GM12865 (cell line): ENCODE measurements at regions not wholly inside any gene's neighbourhood (a gene's known extent, or its start where the extent isn't known, plus 50 kb on each side); places are given as distances from the start of the nearest gene placed in this dataset.

Experiments used
- DNase-seq: peaks from one replicate; pipeline ENCODE4 v3.0.0; 2010; ENCODE audit warnings: low read depth
- H3K4me3 ChIP-seq: 2 replicates; pipeline ENCODE4 v1.5.1; 2011; ENCODE audit warnings: mild to moderate bottlenecking, low read depth, low read length, control low read depth
- CTCF ChIP-seq: IDR thresholded peaks from 2 replicates; pipeline ENCODE4 v1.5.1; 2011; ENCODE audit warnings: low read length, control low read depth, low read depth, inconsistent platforms; ENCODE audit not compliant: insufficient read depth; ENCODE audit errors: missing control alignments

DNA sequence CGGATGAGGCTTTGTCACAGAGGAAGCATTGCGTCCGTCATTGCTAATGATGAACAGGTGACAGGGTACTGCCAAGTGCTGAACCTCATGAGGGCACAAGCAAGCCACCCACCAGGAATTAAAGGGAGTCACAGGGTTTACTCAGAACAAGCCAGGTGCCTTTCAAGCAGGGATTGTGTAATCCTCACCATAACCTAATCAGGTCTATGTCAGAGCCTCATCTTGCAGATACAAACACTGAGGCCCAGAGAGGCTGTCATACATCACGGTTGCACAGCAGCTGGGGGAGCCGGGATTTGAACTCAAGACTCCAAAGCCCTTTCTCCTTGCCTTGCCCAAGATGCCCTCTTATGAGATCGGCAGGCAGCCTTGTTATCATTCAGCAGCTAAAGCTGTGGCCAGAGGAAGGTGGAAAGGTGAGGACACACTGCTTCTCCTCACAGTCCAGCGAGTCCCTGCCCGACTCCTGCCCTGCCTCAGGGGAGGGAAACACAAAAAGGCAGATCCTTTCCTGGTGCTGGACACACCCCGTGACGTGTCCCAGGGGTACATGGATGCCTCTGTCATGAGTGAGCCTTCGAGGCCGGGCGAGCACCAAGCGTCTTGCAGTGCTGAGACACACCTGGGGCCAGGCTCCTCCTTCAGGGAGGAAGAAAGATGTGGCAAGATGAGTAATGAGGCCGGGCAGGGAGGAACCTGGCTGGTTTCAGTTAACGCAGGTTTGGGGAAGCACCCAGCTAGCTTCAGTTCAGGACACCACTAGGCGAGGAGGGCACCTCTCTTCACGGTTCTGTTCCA is 214.9 kb downstream of the LY86 start:
- no peak for TF ChIP-seq CTCF
- no peak overlapping the region for H3K4me3 ChIP-seq
- peak; percentile 85 for DNase-seq

DNA sequence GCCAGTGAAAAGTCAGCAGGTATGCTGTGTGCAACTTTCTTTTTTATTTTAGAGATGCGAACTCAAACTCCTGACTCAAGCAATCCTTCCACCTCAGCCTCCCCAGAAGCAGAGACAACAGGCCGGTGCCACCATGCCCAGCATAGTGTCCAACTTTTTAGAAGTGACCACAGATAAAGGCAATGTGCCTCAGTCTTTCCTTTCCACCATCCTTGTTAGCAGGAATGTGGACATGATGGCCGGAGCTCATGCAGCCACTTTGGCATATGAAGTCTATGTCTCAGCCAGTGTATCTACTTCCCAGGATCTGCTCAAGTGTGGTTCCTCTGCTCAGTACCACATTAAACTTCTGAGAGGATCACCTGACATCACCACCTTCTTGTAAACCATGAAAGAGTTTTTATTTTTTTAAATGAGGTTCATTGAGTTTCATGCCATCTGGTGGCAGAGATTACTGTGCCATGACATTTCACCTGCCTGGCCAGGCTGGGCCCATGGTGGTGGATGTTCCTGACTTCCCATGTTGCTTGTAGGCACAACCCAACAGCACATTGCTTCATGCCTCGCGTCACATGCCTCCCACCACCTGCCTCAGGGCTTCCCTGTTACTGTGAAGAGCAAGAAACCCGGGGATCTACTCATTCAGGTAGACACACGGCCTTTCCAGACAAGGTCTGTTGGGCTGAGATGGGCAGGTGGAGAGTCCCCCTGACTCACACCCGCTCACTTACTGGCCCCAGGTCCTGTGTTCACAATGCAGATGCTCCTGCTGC is 216.5 kb downstream of the LY86 start:
- H3K4me3 ChIP-seq: no peak overlapping the region
- TF ChIP-seq CTCF: no peak
- DNase-seq: peak; percentile 29

- peak; percentile 53 for DNase-seq
- no peak overlapping the region for H3K4me3 ChIP-seq
- no peak for TF ChIP-seq CTCF
Observed at GRCh38 chr6:6806844-6807518, 218.5 kb downstream of the LY86 start.

- DNase-seq: no peak
- no peak overlapping the region for H3K4me3 ChIP-seq
- no peak for TF ChIP-seq CTCF
Observed at GRCh38 chr6:6808343-6808742, 219.8 kb downstream of the LY86 start.

DNA sequence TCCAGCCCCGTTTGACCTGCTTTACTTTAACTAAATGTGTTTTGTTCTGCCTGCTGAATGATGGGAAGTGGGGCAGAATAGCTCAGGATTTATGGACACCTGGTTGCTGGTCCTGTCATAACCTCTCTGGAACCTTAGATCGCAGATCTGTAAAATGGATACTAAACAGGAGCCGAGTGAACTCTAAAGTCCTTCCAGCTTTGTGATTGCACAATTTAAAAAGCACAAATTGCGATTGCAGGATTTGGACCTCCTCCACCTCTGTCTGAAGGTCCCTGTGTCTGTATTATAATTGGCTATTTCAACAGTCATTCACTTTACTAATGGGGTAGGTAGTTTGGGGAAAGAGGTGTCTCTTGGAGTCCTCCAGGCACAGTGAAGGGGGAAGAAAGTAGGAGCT is 220.4 kb downstream of the LY86 start:
- TF ChIP-seq CTCF: no peak
- DNase-seq: no peak

DNA sequence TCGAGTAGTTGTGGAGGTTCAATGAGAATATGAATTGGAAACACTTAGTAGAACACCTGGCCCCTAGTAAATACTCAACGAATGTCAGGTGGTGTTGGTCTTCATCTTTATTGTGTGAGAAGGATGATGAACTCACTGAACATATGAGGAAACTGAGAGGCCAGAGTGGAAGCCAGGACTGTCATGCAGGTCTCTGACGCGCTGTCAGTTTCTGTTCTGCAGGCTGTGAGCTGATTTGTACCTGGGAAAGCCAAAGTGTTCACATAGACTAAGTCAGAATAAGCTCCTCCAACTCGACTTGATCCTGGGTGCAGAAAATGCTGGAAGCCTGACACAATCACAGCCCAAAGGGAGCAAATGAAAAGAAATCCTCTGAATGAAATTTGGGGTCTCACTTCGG is 222.2 kb downstream of the LY86 start:
- no peak for TF ChIP-seq CTCF
- H3K4me3 ChIP-seq: peak overlapping the region; percentile 39
- peak; percentile 63 for DNase-seq

More for the DNA sequence above, 220.4 kb downstream of the LY86 start:
- no peak overlapping the region for H3K4me3 ChIP-seq
